Muscle layer of colon (tissue), 2 donors: ENCODE measurements at regions not wholly inside any gene's neighbourhood (a gene's known extent, or its start where the extent isn't known, plus 50 kb on each side); places are given as distances from the start of the nearest gene placed in this dataset.
"Not testable (repeated sequence)": the region's sequence is repeated elsewhere in the genome, so short reads cannot be mapped to it uniquely, and the experiment has no call there.

Experiments
- H3K27ac ChIP-seq: one replicate; pipeline ENCODE4 v1.7.0; 2013; ENCODE audit warnings: low read depth, mild to moderate bottlenecking, low read length, moderate library complexity
- H3K27me3 ChIP-seq, 2 donors: one replicate each; pipeline ENCODE4 v1.7.0; 2013; ENCODE audit warnings: low read length in 2 of 2, mild to moderate bottlenecking in 2 of 2; ENCODE audit not compliant: insufficient read depth in 2 of 2, control insufficient read depth in 1 of 2
- H3K36me3 ChIP-seq: one replicate; pipeline ENCODE4 v1.7.0; 2013; ENCODE audit warnings: mild to moderate bottlenecking, low read length; ENCODE audit not compliant: insufficient read depth
- H3K4me1 ChIP-seq: one replicate; pipeline ENCODE4 v1.7.0; 2013; ENCODE audit warnings: mild to moderate bottlenecking, low read length; ENCODE audit not compliant: insufficient read depth
- H3K4me3 ChIP-seq, 2 donors: one replicate each; pipeline ENCODE4 v1.7.0; 2013; ENCODE audit warnings: low read length in 2 of 2, low read depth in 1 of 2, mild to moderate bottlenecking in 1 of 2, moderate library complexity in 1 of 2
- H3K9ac ChIP-seq: one replicate; pipeline ENCODE4 v1.7.0; 2013; ENCODE audit warnings: low read length
- H3K9me3 ChIP-seq: one replicate; pipeline ENCODE4 v1.7.0; 2013; ENCODE audit warnings: mild to moderate bottlenecking, low read length
- donor health status: abdominal sarcoma.
- donor health status: Adenocarcinoma of cecum.

GRCh38 chr1:118291661-118292060, 106.6 kb upstream of the SPAG17 start:
- no peak overlapping the region for H3K27ac ChIP-seq
- no peaks in the 10 kb centered on the region for H3K27me3 ChIP-seq
- H3K4me3 ChIP-seq = no peak overlapping the region
- no peak overlapping the region for H3K9ac ChIP-seq
- no peaks in the 10 kb centered on the region for H3K9me3 ChIP-seq
- H3K36me3 ChIP-seq = no peaks in the 10 kb centered on the region
- H3K4me1 ChIP-seq = peaks cover 14% of the 10 kb centered on the region

GRCh38 chr1:118290571-118290970, 105.5 kb upstream of the SPAG17 start:
- Histone ChIP-seq H3K9me3 (no peaks in the 10 kb centered on the region), H3K9ac (no peak overlapping the region), H3K27me3 (no peaks in the 10 kb centered on the region), H3K4me3 (no peak overlapping the region), H3K27ac (no peak overlapping the region), H3K4me1 (peaks cover 6% of the 10 kb centered on the region), H3K36me3 (no peaks in the 10 kb centered on the region)

- Histone ChIP-seq H3K4me1 (peaks cover under 1% of the 10 kb centered on the region), H3K9ac (no peak overlapping the region), H3K36me3 (no peaks in the 10 kb centered on the region), H3K9me3 (no peaks in the 10 kb centered on the region), H3K27me3 (no peaks in the 10 kb centered on the region), H3K4me3 (no peak overlapping the region), H3K27ac (no peak overlapping the region)
Observed at GRCh38 chr1:118290046-118290445, 105.0 kb upstream of the SPAG17 start.

- not testable (repeated sequence) for H3K4me1 ChIP-seq, H3K27me3 ChIP-seq
Observed at GRCh38 chr1:118280656-118281055, 95.6 kb upstream of the SPAG17 start.

GRCh38 chr1:118275472-118276115, 90.6 kb upstream of the SPAG17 start:
- H3K27ac ChIP-seq = no peak overlapping the region
- H3K9ac ChIP-seq = no peak overlapping the region
- no peaks in the 10 kb centered on the region for H3K36me3 ChIP-seq
- H3K4me1 ChIP-seq = peaks cover 3% of the 10 kb centered on the region
- no peaks in the 10 kb centered on the region for H3K27me3 ChIP-seq
- no peak overlapping the region for H3K4me3 ChIP-seq
- H3K9me3 ChIP-seq = no peaks in the 10 kb centered on the region

More at GRCh38 chr1:118280656-118281055, 95.6 kb upstream of the SPAG17 start:
- not testable (repeated sequence) for H3K4me3 ChIP-seq, H3K36me3 ChIP-seq, H3K27ac ChIP-seq, H3K9me3 ChIP-seq, H3K9ac ChIP-seq

GRCh38 chr1:118272884-118273283, 87.9 kb upstream of the SPAG17 start:
- no peak overlapping the region for H3K27ac ChIP-seq
- H3K27me3 ChIP-seq = no peaks in the 10 kb centered on the region
- no peak overlapping the region for H3K9ac ChIP-seq
- peaks cover 3% of the 10 kb centered on the region for H3K4me1 ChIP-seq
- no peaks in the 10 kb centered on the region for H3K36me3 ChIP-seq
- no peak overlapping the region for H3K4me3 ChIP-seq
- no peaks in the 10 kb centered on the region for H3K9me3 ChIP-seq

GRCh38 chr1:118271883-118272282, 86.9 kb upstream of the SPAG17 start:
- H3K36me3 ChIP-seq = no peaks in the 10 kb centered on the region
- no peaks in the 10 kb centered on the region for H3K9me3 ChIP-seq
- no peak overlapping the region for H3K27ac ChIP-seq
- peaks cover 3% of the 10 kb centered on the region for H3K4me1 ChIP-seq
- H3K4me3 ChIP-seq = no peak overlapping the region
- no peak overlapping the region for H3K9ac ChIP-seq
- H3K27me3 ChIP-seq = no peaks in the 10 kb centered on the region

- H3K27me3 ChIP-seq = no peaks in the 10 kb centered on the region
- no peak overlapping the region for H3K27ac ChIP-seq
- no peak overlapping the region for H3K9ac ChIP-seq
- H3K4me1 ChIP-seq = no peaks in the 10 kb centered on the region
- H3K4me3 ChIP-seq = no peak overlapping the region
- no peaks in the 10 kb centered on the region for H3K36me3 ChIP-seq
- no peaks in the 10 kb centered on the region for H3K9me3 ChIP-seq
Observed at GRCh38 chr1:118269598-118269997, 84.6 kb upstream of the SPAG17 start.

- Histone ChIP-seq H3K9me3 (no peaks in the 10 kb centered on the region), H3K9ac (no peak overlapping the region), H3K27me3 (no peaks in the 10 kb centered on the region)
Observed at GRCh38 chr1:118266436-118266835, 81.4 kb upstream of the SPAG17 start.

GRCh38 chr1:118264343-118264742, 79.3 kb upstream of the SPAG17 start:
- Histone ChIP-seq H3K4me3 (no peak overlapping the region), H3K36me3 (no peaks in the 10 kb centered on the region), H3K9ac (no peak overlapping the region), H3K4me1 (no peaks in the 10 kb centered on the region), H3K27ac (no peak overlapping the region), H3K9me3 (no peaks in the 10 kb centered on the region), H3K27me3 (no peaks in the 10 kb centered on the region)

More at GRCh38 chr1:118266436-118266835, 81.4 kb upstream of the SPAG17 start:
- H3K4me1 ChIP-seq = no peaks in the 10 kb centered on the region
- H3K4me3 ChIP-seq = no peak overlapping the region
- H3K27ac ChIP-seq = no peak overlapping the region
- no peaks in the 10 kb centered on the region for H3K36me3 ChIP-seq

GRCh38 chr1:118262865-118263264, 77.8 kb upstream of the SPAG17 start:
- H3K4me1 ChIP-seq = no peaks in the 10 kb centered on the region
- no peak overlapping the region for H3K27ac ChIP-seq
- H3K4me3 ChIP-seq = no peak overlapping the region
- H3K9ac ChIP-seq = no peak overlapping the region
- H3K9me3 ChIP-seq = no peaks in the 10 kb centered on the region
- no peaks in the 10 kb centered on the region for H3K36me3 ChIP-seq
- H3K27me3 ChIP-seq = no peaks in the 10 kb centered on the region

- H3K4me3 ChIP-seq = no peak overlapping the region
- H3K9ac ChIP-seq = no peak overlapping the region
- no peaks in the 10 kb centered on the region for H3K27me3 ChIP-seq
- H3K4me1 ChIP-seq = no peaks in the 10 kb centered on the region
- H3K9me3 ChIP-seq = no peaks in the 10 kb centered on the region
- H3K27ac ChIP-seq = no peak overlapping the region
- H3K36me3 ChIP-seq = no peaks in the 10 kb centered on the region
Observed at GRCh38 chr1:118258975-118259374, 73.9 kb upstream of the SPAG17 start.
